Upper lobe of left lung (tissue), 4 donors: ENCODE measurements at regions not wholly inside any gene's neighbourhood (a gene's known extent, or its start where the extent isn't known, plus 50 kb on each side); places are given as distances from the start of the nearest gene placed in this dataset.

ENCODE experiments used
- EP300 ChIP-seq, 4 donors: sonication (generic); formaldehyde crosslinking; IDR thresholded peaks; one replicate each; pipeline ENCODE4 v1.5.1; 2017; ENCODE audit warnings: antibody characterized with exemption in 4 of 4, control low read depth in 2 of 4
- TF ChIP-seq, protein P1 (sequence below), 6 experiments: fragments of 450-650 bp in 4 of 6; fragments of 200-600 bp in 2 of 6; sonication (generic) in 2 of 6; IDR thresholded peaks; one replicate each; pipeline ENCODE4 v1.5.1; 2016 to 2019; ENCODE audit warnings: antibody characterized with exemption in 6 of 6

DNA sequence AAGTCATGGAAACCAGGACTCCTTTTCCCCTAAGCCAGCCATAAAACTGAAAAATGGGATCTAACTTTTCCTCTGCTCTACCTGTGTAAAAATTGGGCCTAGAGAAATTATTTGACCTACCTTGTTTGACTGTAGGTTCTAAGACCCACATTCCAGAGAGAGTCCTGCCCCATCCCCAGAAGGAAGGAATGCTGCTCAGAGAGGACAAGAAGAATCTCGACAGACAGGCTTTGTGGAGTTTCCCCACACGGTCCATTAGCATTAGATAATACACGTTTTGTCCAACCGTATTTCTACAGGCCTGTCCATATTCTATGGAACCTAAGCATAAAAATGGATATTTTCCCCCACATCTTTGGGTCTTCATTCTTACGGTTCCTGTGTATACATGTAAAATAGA lies 403.3 kb downstream of the METTL4 start:
- TF ChIP-seq, protein P1, sequence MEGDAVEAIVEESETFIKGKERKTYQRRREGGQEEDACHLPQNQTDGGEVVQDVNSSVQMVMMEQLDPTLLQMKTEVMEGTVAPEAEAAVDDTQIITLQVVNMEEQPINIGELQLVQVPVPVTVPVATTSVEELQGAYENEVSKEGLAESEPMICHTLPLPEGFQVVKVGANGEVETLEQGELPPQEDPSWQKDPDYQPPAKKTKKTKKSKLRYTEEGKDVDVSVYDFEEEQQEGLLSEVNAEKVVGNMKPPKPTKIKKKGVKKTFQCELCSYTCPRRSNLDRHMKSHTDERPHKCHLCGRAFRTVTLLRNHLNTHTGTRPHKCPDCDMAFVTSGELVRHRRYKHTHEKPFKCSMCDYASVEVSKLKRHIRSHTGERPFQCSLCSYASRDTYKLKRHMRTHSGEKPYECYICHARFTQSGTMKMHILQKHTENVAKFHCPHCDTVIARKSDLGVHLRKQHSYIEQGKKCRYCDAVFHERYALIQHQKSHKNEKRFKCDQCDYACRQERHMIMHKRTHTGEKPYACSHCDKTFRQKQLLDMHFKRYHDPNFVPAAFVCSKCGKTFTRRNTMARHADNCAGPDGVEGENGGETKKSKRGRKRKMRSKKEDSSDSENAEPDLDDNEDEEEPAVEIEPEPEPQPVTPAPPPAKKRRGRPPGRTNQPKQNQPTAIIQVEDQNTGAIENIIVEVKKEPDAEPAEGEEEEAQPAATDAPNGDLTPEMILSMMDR (IDR thresholded peaks at IDR 0.05) = no peak
- TF ChIP-seq EP300 (IDR thresholded peaks at IDR 0.05) = no peak
